WERI-Rb-1 (cell line): ENCODE measurements at regions not wholly inside any gene's neighbourhood (a gene's known extent, or its start where the extent isn't known, plus 50 kb on each side); places are given as distances from the start of the nearest gene placed in this dataset.

Source experiments
- DNase-seq: peaks from one replicate; pipeline ENCODE4 v3.0.0-alpha.2; 2020
- H3K27ac ChIP-seq: fragments of 250-450 bp; sonication (Bioruptor Pico); 2 replicates; pipeline ENCODE4 v1.5.1; 2020; ENCODE audit warnings: mild to moderate bottlenecking, moderate library complexity
- H3K27me3 ChIP-seq: fragments of 250-450 bp; sonication (Bioruptor Pico); 2 replicates; pipeline ENCODE4 v1.5.1; 2021; ENCODE audit warnings: mild to moderate bottlenecking, low read depth, moderate library complexity; ENCODE audit not compliant: insufficient read depth, severe bottlenecking
- H3K36me3 ChIP-seq: fragments of 250-450 bp; sonication (Bioruptor Pico); 2 replicates; pipeline ENCODE4 v1.5.1; 2020; ENCODE audit warnings: mild to moderate bottlenecking, moderate library complexity
- H3K4me3 ChIP-seq: 2 replicates; pipeline ENCODE4 v1.5.1; 2011; ENCODE audit warnings: low read depth, mild to moderate bottlenecking, control low read depth, low read length
- H3K9me3 ChIP-seq: fragments of 250-450 bp; sonication (Bioruptor Pico); 2 replicates; pipeline ENCODE4 v1.5.1; 2021; ENCODE audit warnings: mild to moderate bottlenecking, moderate library complexity; ENCODE audit not compliant: severe bottlenecking
- CTCF ChIP-seq: IDR thresholded peaks from 2 replicates; pipeline ENCODE4 v1.5.1; 2011; ENCODE audit warnings: low read depth, mild to moderate bottlenecking, control low read depth, inconsistent platforms, low read length

GRCh38 chr6:164286011-164286410 is 871.5 kb downstream of the QKI start:
- no peak for TF ChIP-seq CTCF

GRCh38 chr6:164283574-164283973 is 869.1 kb downstream of the QKI start:
- Histone ChIP-seq H3K36me3 (no peaks in the 10 kb centered on the region), H3K9me3 (peaks cover 3% of the 10 kb centered on the region), H3K27me3 (no peaks in the 10 kb centered on the region), H3K27ac (no peak overlapping the region), H3K4me3 (no peak overlapping the region)
- DNase-seq = no peak
- no peak for TF ChIP-seq CTCF

More at GRCh38 chr6:164286011-164286410, 871.5 kb downstream of the QKI start:
- H3K27me3 ChIP-seq = no peaks in the 10 kb centered on the region
- no peak for DNase-seq
- H3K4me3 ChIP-seq = no peak overlapping the region
- H3K36me3 ChIP-seq = no peaks in the 10 kb centered on the region
- H3K27ac ChIP-seq = no peak overlapping the region
- H3K9me3 ChIP-seq = no peaks in the 10 kb centered on the region

- no peak for TF ChIP-seq CTCF
- Histone ChIP-seq H3K4me3 (no peak overlapping the region), H3K9me3 (peaks cover 9% of the 10 kb centered on the region), H3K36me3 (no peaks in the 10 kb centered on the region), H3K27me3 (no peaks in the 10 kb centered on the region), H3K27ac (no peak overlapping the region)
- no peak for DNase-seq
These were observed 861.7 kb downstream of the QKI start for GRCh38 chr6:164276211-164276610.

- DNase-seq = no peak
- H3K27ac ChIP-seq = no peak overlapping the region
- no peak for TF ChIP-seq CTCF
- H3K4me3 ChIP-seq = no peak overlapping the region
- H3K9me3 ChIP-seq = peaks cover 9% of the 10 kb centered on the region
- no peaks in the 10 kb centered on the region for H3K36me3 ChIP-seq
- H3K27me3 ChIP-seq = no peaks in the 10 kb centered on the region
These were observed 861.3 kb downstream of the QKI start for GRCh38 chr6:164275773-164276172.

- no peak for DNase-seq
- TF ChIP-seq CTCF = no peak
- H3K27me3 ChIP-seq = no peaks in the 10 kb centered on the region
These were observed 860.0 kb downstream of the QKI start for GRCh38 chr6:164274493-164274892.

GRCh38 chr6:164273491-164273890 is 859.0 kb downstream of the QKI start:
- TF ChIP-seq CTCF = no peak
- DNase-seq = no peak
- peaks cover 5% of the 10 kb centered on the region for H3K9me3 ChIP-seq

More at GRCh38 chr6:164274493-164274892, 860.0 kb downstream of the QKI start:
- Histone ChIP-seq H3K4me3 (no peak overlapping the region), H3K36me3 (no peaks in the 10 kb centered on the region), H3K9me3 (peaks cover 9% of the 10 kb centered on the region), H3K27ac (no peak overlapping the region)

More at GRCh38 chr6:164273491-164273890, 859.0 kb downstream of the QKI start:
- Histone ChIP-seq H3K27ac (no peak overlapping the region), H3K27me3 (no peaks in the 10 kb centered on the region), H3K4me3 (no peak overlapping the region), H3K36me3 (no peaks in the 10 kb centered on the region)
